Loucy (cell line): ENCODE measurements at regions not wholly inside any gene's neighbourhood (a gene's known extent, or its start where the extent isn't known, plus 50 kb on each side); places are given as distances from the start of the nearest gene placed in this dataset.

Source experiments
- H2AFZ ChIP-seq: fragments of 200-600 bp; sonication (generic); 2 replicates; pipeline ENCODE4 v1.6.0; 2016; ENCODE audit warnings: antibody characterized with exemption, mild to moderate bottlenecking, low read length, moderate library complexity
- H3F3A ChIP-seq: fragments of 200-600 bp; 2 replicates; pipeline ENCODE4 v1.6.0; 2016; ENCODE audit warnings: antibody characterized with exemption, low read depth, mild to moderate bottlenecking
- H3K27me3 ChIP-seq: fragments of 200-600 bp; sonication (generic); 2 replicates; pipeline ENCODE4 v1.6.1; 2014; ENCODE audit warnings: low read length, mild to moderate bottlenecking; ENCODE audit not compliant: insufficient read depth, poor library complexity, severe bottlenecking
- H3K36me3 ChIP-seq: fragments of 200-600 bp; sonication (generic); 2 replicates; pipeline ENCODE4 v1.6.1; 2016; ENCODE audit warnings: low read length; ENCODE audit not compliant: insufficient read depth
- H3K4me1 ChIP-seq: fragments of 200-600 bp; sonication (generic); 2 replicates; pipeline ENCODE4 v1.5.1; 2014; ENCODE audit warnings: low read length, mild to moderate bottlenecking; ENCODE audit not compliant: insufficient read depth, poor library complexity, severe bottlenecking
- H3K4me2 ChIP-seq: fragments of 200-600 bp; sonication (generic); 2 replicates; pipeline ENCODE4 v1.6.0; 2014; ENCODE audit warnings: antibody characterized with exemption, low read length, low read depth, mild to moderate bottlenecking; ENCODE audit not compliant: poor library complexity, severe bottlenecking
- H3K4me3 ChIP-seq: fragments of 200-600 bp; sonication (generic); 2 replicates; pipeline ENCODE4 v1.5.1; 2014; ENCODE audit warnings: low read length, mild to moderate bottlenecking, mixed read lengths; ENCODE audit not compliant: poor library complexity, severe bottlenecking
- H3K79me2 ChIP-seq: fragments of 200-600 bp; sonication (generic); 2 replicates; pipeline ENCODE4 v1.6.1; 2014; ENCODE audit warnings: low read length; ENCODE audit not compliant: insufficient read depth
- H3K9ac ChIP-seq: fragments of 200-600 bp; sonication (generic); 2 replicates; pipeline ENCODE4 v1.6.0; 2014; ENCODE audit warnings: mild to moderate bottlenecking, low read depth, low read length, moderate library complexity; ENCODE audit not compliant: poor library complexity, severe bottlenecking
- H3K9me2 ChIP-seq: fragments of 200-600 bp; sonication (generic); replicated peaks from 2 replicates; pipeline ENCODE4 v1.6.1; 2016; ENCODE audit warnings: low read depth, low read length, mixed read lengths
- H3K9me3 ChIP-seq: fragments of 200-600 bp; sonication (generic); 2 replicates; pipeline ENCODE4 v1.6.1; 2014; ENCODE audit warnings: mild to moderate bottlenecking, antibody characterized with exemption, low read length, low read depth; ENCODE audit not compliant: insufficient read depth
- H4K20me1 ChIP-seq: fragments of 200-600 bp; sonication (generic); 2 replicates; pipeline ENCODE4 v1.6.0; 2014; ENCODE audit warnings: antibody characterized with exemption, low read length, mild to moderate bottlenecking; ENCODE audit not compliant: insufficient read depth, poor library complexity, severe bottlenecking
- CTCF ChIP-seq: fragments of 200-600 bp; sonication (generic); conservative IDR thresholded peaks from 2 replicates; pipeline ENCODE4 v1.5.1; 2014; ENCODE audit warnings: mild to moderate bottlenecking, antibody characterized with exemption, low read length
- EZH2phosphoT487 ChIP-seq: fragments of 200-600 bp; IDR thresholded peaks from 2 replicates; pipeline ENCODE4 v1.6.1; 2018; ENCODE audit warnings: antibody characterized with exemption, mild to moderate bottlenecking, moderate library complexity, borderline replicate concordance

GRCh38 chr2:217694291-217694690 is 308.5 kb downstream of the TNS1 start:
- H3K4me2 ChIP-seq, result no peak overlapping the region
- TF ChIP-seq EZH2phosphoT487 (no peak), CTCF (no peak)
- no peak overlapping the region for H3K9ac ChIP-seq

GRCh38 chr2:217693363-217693762 is 309.4 kb downstream of the TNS1 start:
- H3K36me3 ChIP-seq, result no peaks in the 10 kb centered on the region
- no peaks in the 10 kb centered on the region for H4K20me1 ChIP-seq
- H3F3A ChIP-seq, result no peaks in the 10 kb centered on the region
- H2AFZ ChIP-seq, result no peak overlapping the region
- H3K9me2 ChIP-seq, result no peaks in the 10 kb centered on the region
- H3K9me3 ChIP-seq, result no peaks in the 10 kb centered on the region
- H3K79me2 ChIP-seq, result no peaks in the 10 kb centered on the region
- H3K4me1 ChIP-seq, result no peaks in the 10 kb centered on the region
- H3K9ac ChIP-seq, result no peak overlapping the region
- H3K27me3 ChIP-seq, result no peaks in the 10 kb centered on the region
- no peak overlapping the region for H3K4me2 ChIP-seq
- TF ChIP-seq EZH2phosphoT487, result no peak
- no peak for TF ChIP-seq CTCF
- H3K4me3 ChIP-seq, result no peak overlapping the region

More at GRCh38 chr2:217694291-217694690, 308.5 kb downstream of the TNS1 start:
- no peak overlapping the region for H3K4me3 ChIP-seq
- H3K4me1 ChIP-seq, result no peaks in the 10 kb centered on the region
- H2AFZ ChIP-seq, result no peak overlapping the region
- no peaks in the 10 kb centered on the region for H3K9me3 ChIP-seq
- H3K79me2 ChIP-seq, result no peaks in the 10 kb centered on the region
- H3F3A ChIP-seq, result no peaks in the 10 kb centered on the region
- H3K27me3 ChIP-seq, result no peaks in the 10 kb centered on the region
- no peaks in the 10 kb centered on the region for H3K36me3 ChIP-seq
- H4K20me1 ChIP-seq, result no peaks in the 10 kb centered on the region
- no peaks in the 10 kb centered on the region for H3K9me2 ChIP-seq

GRCh38 chr2:217691920-217692666 is 310.7 kb downstream of the TNS1 start:
- no peaks in the 10 kb centered on the region for H3K9me2 ChIP-seq

More at GRCh38 chr2:217691920-217692666, 310.7 kb downstream of the TNS1 start:
- H2AFZ ChIP-seq, result no peak overlapping the region
- no peaks in the 10 kb centered on the region for H3K27me3 ChIP-seq
- H3K79me2 ChIP-seq, result no peaks in the 10 kb centered on the region
- no peaks in the 10 kb centered on the region for H3K36me3 ChIP-seq
- H3F3A ChIP-seq, result no peaks in the 10 kb centered on the region
- H3K4me3 ChIP-seq, result no peak overlapping the region
- no peaks in the 10 kb centered on the region for H4K20me1 ChIP-seq
- H3K4me1 ChIP-seq, result no peaks in the 10 kb centered on the region
- no peaks in the 10 kb centered on the region for H3K9me3 ChIP-seq
- H3K4me2 ChIP-seq, result no peak overlapping the region
- no peak for TF ChIP-seq EZH2phosphoT487
- TF ChIP-seq CTCF, result no peak
- H3K9ac ChIP-seq, result no peak overlapping the region
